Caco-2 (cell line): ENCODE measurements at regions not wholly inside any gene's neighbourhood (a gene's known extent, or its start where the extent isn't known, plus 50 kb on each side); places are given as distances from the start of the nearest gene placed in this dataset.

Experiments used
- BruUV-seq: library from RNA; stranded (reverse); fragments of 400-500 nt; replicated peaks from 2 replicates; lab custom pipeline; 2021; lab: Mats Ljungman, UMichigan
- CTCF ChIA-PET: fragments of 300-600 bp; sonication (Branson Sonifier 250); formaldehyde crosslinking; loops from one replicate; lab custom pipeline; 2022; ENCODE audit warnings: antibody characterized with exemption; lab: Charles Lee
- POLR2A ChIA-PET: fragments of 300-600 bp; sonication (Branson Sonifier 250); formaldehyde crosslinking; loops from one replicate; lab custom pipeline; 2022; ENCODE audit warnings: antibody characterized with exemption; lab: Charles Lee
- DNase-seq, 2 experiments: peaks; one replicate each; pipeline versions ENCODE4 v3.0.0 to v3.0.0-alpha.2; 2020 to 2022
- H3K27me3 ChIP-seq: replicated peaks from 2 replicates; pipeline ENCODE4 v1.6.0; 2011; ENCODE audit warnings: low read length; ENCODE audit not compliant: control insufficient read depth, insufficient read depth
- H3K36me3 ChIP-seq: 2 replicates; pipeline ENCODE4 v1.5.1; 2011; ENCODE audit warnings: low read length; ENCODE audit not compliant: control insufficient read depth, insufficient read depth
- H3K4me1 ChIP-seq: fragments of 250-450 bp; sonication (Bioruptor Pico); 2 replicates; pipeline ENCODE4 v1.5.1; 2020; ENCODE audit warnings: mild to moderate bottlenecking
- H3K4me3 ChIP-seq: 2 replicates; pipeline ENCODE4 v1.5.1; 2011; ENCODE audit warnings: low read depth, mild to moderate bottlenecking, control low read depth, low read length
- H3K9me3 ChIP-seq: fragments of 250-450 bp; sonication (Bioruptor Pico); 2 replicates; pipeline ENCODE4 v1.5.1; 2020; ENCODE audit warnings: mild to moderate bottlenecking, moderate library complexity
- H3K27ac Mint-ChIP-seq: one replicate; pipeline ENCODE4 v1.8.0; 2022; ENCODE audit warnings: mixed read lengths; ENCODE audit not compliant: unreplicated experiment
- H3K27me3 Mint-ChIP-seq: one replicate; pipeline ENCODE4 v1.8.0; 2022; ENCODE audit warnings: mixed read lengths; ENCODE audit not compliant: insufficient read depth, unreplicated experiment
- H3K36me3 Mint-ChIP-seq: one replicate; pipeline ENCODE4 v1.8.0; 2022; ENCODE audit warnings: mild to moderate bottlenecking, mixed read lengths; ENCODE audit not compliant: insufficient read depth, unreplicated experiment
- H3K4me1 Mint-ChIP-seq: one replicate; pipeline ENCODE4 v1.8.0; 2022; ENCODE audit warnings: low read depth, mixed read lengths; ENCODE audit not compliant: unreplicated experiment
- H3K4me3 Mint-ChIP-seq: one replicate; pipeline ENCODE4 v1.8.0; 2022; ENCODE audit warnings: mild to moderate bottlenecking, moderate library complexity, mixed read lengths; ENCODE audit not compliant: unreplicated experiment
- H3K9me3 Mint-ChIP-seq: one replicate; pipeline ENCODE4 v1.8.0; 2022; ENCODE audit warnings: mixed read lengths; ENCODE audit not compliant: unreplicated experiment
- CTCF ChIP-seq, 2 experiments: fragments of 200-600 bp in 1 of 2; IDR thresholded peaks; 1 replicate in 1 of 2; 2 replicates in 1 of 2; pipeline versions ENCODE4 v1.5.1 to v1.8.0; 2011 to 2022; ENCODE audit warnings: antibody characterized with exemption in 1 of 2, control low read depth in 1 of 2, inconsistent platforms in 1 of 2, low read depth in 1 of 2, low read length in 1 of 2, mild to moderate bottlenecking in 1 of 2, moderate library complexity in 1 of 2; ENCODE audit not compliant: insufficient read depth in 1 of 2, severe bottlenecking in 1 of 2, unreplicated experiment in 1 of 2
- intact Hi-C: fragments of 100-400 bp; cut with micrococcal nuclease; formaldehyde crosslinking; loops from one replicate; pipeline ENCODE4 v1.10.0; 2022; ENCODE audit not compliant: unreplicated experiment

- H3K27me3 Mint-ChIP-seq: peaks cover 6% of the 10 kb centered on the region
Observed at GRCh38 chr10:113226831-113227445, 276.9 kb downstream of the TCF7L2 start.

GRCh38 chr10:113228530-113228929 is 278.5 kb downstream of the TCF7L2 start:
- no peak for TF ChIP-seq CTCF (IDR thresholded peaks at IDR 0.05; ENCODE audit: insufficient read depth in 1 of 2, low read depth in 1 of 2, low read length in 1 of 2, severe bottlenecking in 1 of 2, unreplicated experiment in 1 of 2)
- H3K4me1 Mint-ChIP-seq: peaks cover 6% of the 10 kb centered on the region
- H3K36me3 Mint-ChIP-seq: no peaks in the 10 kb centered on the region
- no peaks in the 10 kb centered on the region for H3K9me3 Mint-ChIP-seq
- CTCF ChIA-PET: interaction anchor here (0.5 kb wide), 1 partner anchor 12 kb away, joined by 3 read pairs; no protein-coding TSS in a partner anchor
- H3K27me3 ChIP-seq: no peaks in the 10 kb centered on the region
- H3K27me3 Mint-ChIP-seq: peaks cover 2% of the 10 kb centered on the region
- H3K4me1 ChIP-seq: no peaks in the 10 kb centered on the region
- no TSS peak for BruUV-seq
- no peak overlapping the region for H3K4me3 Mint-ChIP-seq
- no peaks in the 10 kb centered on the region for H3K36me3 ChIP-seq
- intact Hi-C loops: no loop called here
- no peaks in the 10 kb centered on the region for H3K9me3 ChIP-seq
- no peak overlapping the region for H3K4me3 ChIP-seq
- POLR2A ChIA-PET: no interaction called here
- DNase-seq: no peak
- no peak overlapping the region for H3K27ac Mint-ChIP-seq

More at GRCh38 chr10:113226831-113227445, 276.9 kb downstream of the TCF7L2 start:
- H3K4me1 ChIP-seq: no peaks in the 10 kb centered on the region
- no peak overlapping the region for H3K4me3 ChIP-seq
- Mint-ChIP-seq H3K4me1 (peaks cover 6% of the 10 kb centered on the region), H3K36me3 (no peaks in the 10 kb centered on the region), H3K9me3 (no peaks in the 10 kb centered on the region), H3K4me3 (no peak overlapping the region), H3K27ac (no peak overlapping the region)
- ChIA-PET POLR2A (no interaction called here), CTCF (no interaction called here)
- no peaks in the 10 kb centered on the region for H3K36me3 ChIP-seq
- H3K27me3 ChIP-seq: no peaks in the 10 kb centered on the region
- BruUV-seq: no TSS peak
- DNase-seq: no peak
- H3K9me3 ChIP-seq: no peaks in the 10 kb centered on the region
- TF ChIP-seq CTCF (IDR thresholded peaks at IDR 0.05; ENCODE audit: insufficient read depth in 1 of 2, low read depth in 1 of 2, low read length in 1 of 2, severe bottlenecking in 1 of 2, unreplicated experiment in 1 of 2): no peak
- intact Hi-C loops: no loop called here

- Mint-ChIP-seq H3K27ac (peak overlapping the region; percentile 39), H3K27me3 (peaks cover 2% of the 10 kb centered on the region), H3K9me3 (no peaks in the 10 kb centered on the region), H3K4me1 (peaks cover 6% of the 10 kb centered on the region), H3K4me3 (no peak overlapping the region), H3K36me3 (no peaks in the 10 kb centered on the region)
- H3K4me3 ChIP-seq: no peak overlapping the region
- CTCF ChIA-PET: no interaction called here
- no peaks in the 10 kb centered on the region for H3K9me3 ChIP-seq
- peak in 1 of 2 experiments; percentile 47 for DNase-seq
- H3K4me1 ChIP-seq: no peaks in the 10 kb centered on the region
- H3K27me3 ChIP-seq: no peaks in the 10 kb centered on the region
- POLR2A ChIA-PET: no interaction called here
- no peak for TF ChIP-seq CTCF (IDR thresholded peaks at IDR 0.05; ENCODE audit: insufficient read depth in 1 of 2, low read depth in 1 of 2, low read length in 1 of 2, severe bottlenecking in 1 of 2, unreplicated experiment in 1 of 2)
- BruUV-seq: no TSS peak
- H3K36me3 ChIP-seq: no peaks in the 10 kb centered on the region
- intact Hi-C loops: no loop called here
Observed at GRCh38 chr10:113230011-113230610, 280.1 kb downstream of the TCF7L2 start.
